IPS-18a (cell line): ENCODE measurements at regions not wholly inside any gene's neighbourhood (a gene's known extent, or its start where the extent isn't known, plus 50 kb on each side); places are given as distances from the start of the nearest gene placed in this dataset.

Experiments used
- H3K27ac ChIP-seq: one replicate; pipeline ENCODE4 v1.5.1; 2013; ENCODE audit warnings: low read length
- H3K27me3 ChIP-seq: one replicate; pipeline ENCODE4 v1.6.1; 2013; ENCODE audit warnings: mild to moderate bottlenecking, low read length; ENCODE audit not compliant: control insufficient read depth, insufficient read depth
- H3K36me3 ChIP-seq: one replicate; pipeline ENCODE4 v1.6.1; 2013; ENCODE audit warnings: low read depth, low read length; ENCODE audit not compliant: control insufficient read depth
- H3K4me1 ChIP-seq: one replicate; pipeline ENCODE4 v1.6.1; 2013; ENCODE audit warnings: low read depth, low read length; ENCODE audit not compliant: control insufficient read depth
- H3K4me3 ChIP-seq: one replicate; pipeline ENCODE4 v1.5.1; 2013; ENCODE audit warnings: low read length
- H3K9ac ChIP-seq: one replicate; pipeline ENCODE4 v1.6.1; 2013; ENCODE audit warnings: mild to moderate bottlenecking, low read length, moderate library complexity
- H3K9me3 ChIP-seq: one replicate; pipeline ENCODE4 v1.6.1; 2013; ENCODE audit warnings: low read depth, low read length; ENCODE audit not compliant: control insufficient read depth

DNA sequence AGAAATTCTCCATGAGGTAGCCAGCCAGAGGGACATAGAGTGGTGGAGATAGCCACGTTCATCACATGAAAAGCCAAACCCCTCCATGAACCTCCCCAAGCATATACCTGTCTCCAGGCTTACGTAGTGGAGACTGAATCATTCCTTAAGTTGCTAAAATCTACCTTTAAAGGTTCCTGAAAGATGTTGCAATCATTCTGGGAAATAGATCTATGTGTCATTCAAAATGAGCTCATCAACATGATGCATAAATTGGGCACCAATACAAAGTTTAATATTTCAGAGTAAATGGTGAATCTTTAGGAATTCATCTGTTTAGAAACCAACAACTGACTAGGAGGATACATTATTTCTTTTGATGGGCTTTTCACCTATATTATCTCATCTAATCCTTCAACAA lies 362.6 kb upstream of the ID2 start:
- Histone ChIP-seq H3K9ac (no peak overlapping the region), H3K4me1 (peaks cover 9% of the 10 kb centered on the region), H3K27me3 (no peaks in the 10 kb centered on the region), H3K9me3 (no peaks in the 10 kb centered on the region), H3K4me3 (no peak overlapping the region), H3K27ac (no peak overlapping the region), H3K36me3 (no peaks in the 10 kb centered on the region)

DNA sequence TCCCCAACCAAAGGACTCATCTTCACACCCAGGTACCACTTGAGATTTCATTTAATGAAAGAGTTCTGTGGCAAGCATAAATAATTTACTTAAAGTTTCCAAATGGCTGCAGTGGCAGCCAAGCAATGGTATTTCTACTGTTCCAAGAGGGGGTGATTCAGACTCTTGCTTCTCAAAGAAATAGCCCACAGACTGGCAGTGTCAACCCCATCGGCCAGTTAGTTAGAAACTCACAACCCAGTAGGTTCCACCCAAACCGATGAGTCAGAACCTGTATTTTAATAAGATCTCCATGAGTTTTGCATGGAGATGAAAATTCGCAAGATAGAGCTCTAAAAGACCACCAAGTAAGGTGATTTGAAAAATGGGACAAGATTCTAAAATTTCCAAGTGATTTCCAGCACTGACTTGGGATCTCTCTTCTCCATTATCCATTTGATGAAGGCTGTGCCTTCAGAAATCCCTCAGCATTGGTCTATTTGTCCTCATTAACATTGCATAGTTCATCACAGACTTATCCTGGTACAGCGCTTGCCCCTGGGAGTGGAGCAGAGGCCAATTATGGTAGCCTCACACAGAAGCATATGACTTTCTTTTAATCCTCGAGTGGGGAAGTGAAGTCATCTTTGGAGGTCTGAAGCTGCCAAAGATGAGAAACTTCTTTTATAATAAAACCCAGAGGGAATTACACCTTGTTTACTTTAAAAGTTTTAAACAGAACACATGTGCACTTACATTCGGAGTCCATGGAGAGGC lies 361.4 kb upstream of the ID2 start:
- no peaks in the 10 kb centered on the region for H3K27me3 ChIP-seq
- H3K4me1 ChIP-seq = peaks cover 10% of the 10 kb centered on the region
- H3K9me3 ChIP-seq = no peaks in the 10 kb centered on the region
- no peak overlapping the region for H3K27ac ChIP-seq
- no peaks in the 10 kb centered on the region for H3K36me3 ChIP-seq
- no peak overlapping the region for H3K9ac ChIP-seq
- H3K4me3 ChIP-seq = no peak overlapping the region

- H3K4me3 ChIP-seq = no peak overlapping the region
- H3K27ac ChIP-seq = no peak overlapping the region
- H3K9ac ChIP-seq = no peak overlapping the region
- H3K9me3 ChIP-seq = no peaks in the 10 kb centered on the region
- H3K4me1 ChIP-seq = peaks cover 10% of the 10 kb centered on the region
- no peaks in the 10 kb centered on the region for H3K36me3 ChIP-seq
- H3K27me3 ChIP-seq = no peaks in the 10 kb centered on the region
Measured at GRCh38 chr2:8322634-8323033, 359.2 kb upstream of the ID2 start.

- Histone ChIP-seq H3K27ac (no peak overlapping the region), H3K36me3 (no peaks in the 10 kb centered on the region), H3K9me3 (no peaks in the 10 kb centered on the region), H3K27me3 (no peaks in the 10 kb centered on the region), H3K4me3 (no peak overlapping the region), H3K4me1 (peaks cover 5% of the 10 kb centered on the region), H3K9ac (no peak overlapping the region)
Measured at GRCh38 chr2:8324164-8324856, 357.5 kb upstream of the ID2 start.

DNA sequence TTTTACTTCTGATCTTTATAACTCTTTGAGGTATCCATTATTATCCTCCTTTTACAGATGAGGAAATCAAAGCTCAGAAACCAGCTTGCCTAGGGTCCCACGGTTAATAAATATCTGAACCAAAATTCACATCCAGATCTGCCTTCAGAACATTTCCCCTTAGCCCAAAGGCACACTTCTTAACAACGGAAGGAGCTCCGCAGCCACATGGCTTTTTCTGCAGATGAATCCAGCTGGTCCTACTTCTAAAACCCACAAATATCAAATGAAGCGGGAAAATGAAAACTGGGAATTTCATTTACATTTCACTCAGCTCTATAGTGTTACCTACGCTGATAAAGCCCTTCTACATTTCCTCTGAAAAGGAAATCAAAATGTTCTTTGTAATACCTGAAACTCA lies 357.0 kb upstream of the ID2 start:
- H3K4me3 ChIP-seq = no peak overlapping the region
- no peak overlapping the region for H3K27ac ChIP-seq
- H3K9ac ChIP-seq = no peak overlapping the region
- no peaks in the 10 kb centered on the region for H3K9me3 ChIP-seq
- no peaks in the 10 kb centered on the region for H3K27me3 ChIP-seq
- peaks cover 5% of the 10 kb centered on the region for H3K4me1 ChIP-seq
- H3K36me3 ChIP-seq = no peaks in the 10 kb centered on the region

DNA sequence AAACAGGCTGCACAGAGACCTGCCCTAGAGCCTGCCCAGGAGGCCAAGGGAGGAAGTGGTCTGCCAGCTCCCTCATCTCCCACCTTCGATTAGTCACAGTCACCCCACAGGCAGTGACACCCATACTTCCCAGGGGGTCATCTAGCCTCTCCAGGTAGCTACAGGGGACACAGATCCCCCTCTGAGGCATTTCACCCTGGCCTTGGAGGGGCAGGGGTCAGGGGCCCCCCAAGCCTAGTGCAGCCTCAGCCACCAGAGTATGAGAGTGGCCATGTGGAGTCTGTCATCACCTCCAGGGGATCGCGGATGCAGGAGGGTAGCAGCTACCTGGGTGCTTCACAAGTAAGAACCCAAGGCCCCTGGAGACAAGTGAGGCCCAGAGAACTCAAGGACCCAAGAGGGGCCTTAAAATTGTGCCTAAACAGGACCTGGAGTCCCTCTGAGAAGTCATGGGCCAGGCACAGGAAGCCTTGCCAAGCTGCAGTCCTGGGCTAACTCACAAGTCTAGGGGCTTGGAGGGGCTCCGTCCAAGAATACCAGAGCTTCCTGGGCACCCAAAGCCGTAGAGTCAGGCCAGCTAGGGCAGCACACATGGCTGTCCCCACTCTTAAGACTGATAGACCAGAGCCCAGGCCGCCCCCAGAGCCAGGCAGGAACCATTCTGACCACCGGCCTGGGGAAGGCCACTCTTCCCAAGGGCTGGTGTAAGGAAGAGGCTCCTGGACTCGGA lies 354.3 kb upstream of the ID2 start:
- Histone ChIP-seq H3K4me1 (peaks cover 5% of the 10 kb centered on the region), H3K9ac (no peak overlapping the region), H3K36me3 (no peaks in the 10 kb centered on the region), H3K4me3 (no peak overlapping the region), H3K27me3 (no peaks in the 10 kb centered on the region), H3K27ac (no peak overlapping the region), H3K9me3 (no peaks in the 10 kb centered on the region)

GRCh38 chr2:8328217-8328616 lies 353.6 kb upstream of the ID2 start:
- no peak overlapping the region for H3K4me3 ChIP-seq
- peaks cover 5% of the 10 kb centered on the region for H3K4me1 ChIP-seq

DNA sequence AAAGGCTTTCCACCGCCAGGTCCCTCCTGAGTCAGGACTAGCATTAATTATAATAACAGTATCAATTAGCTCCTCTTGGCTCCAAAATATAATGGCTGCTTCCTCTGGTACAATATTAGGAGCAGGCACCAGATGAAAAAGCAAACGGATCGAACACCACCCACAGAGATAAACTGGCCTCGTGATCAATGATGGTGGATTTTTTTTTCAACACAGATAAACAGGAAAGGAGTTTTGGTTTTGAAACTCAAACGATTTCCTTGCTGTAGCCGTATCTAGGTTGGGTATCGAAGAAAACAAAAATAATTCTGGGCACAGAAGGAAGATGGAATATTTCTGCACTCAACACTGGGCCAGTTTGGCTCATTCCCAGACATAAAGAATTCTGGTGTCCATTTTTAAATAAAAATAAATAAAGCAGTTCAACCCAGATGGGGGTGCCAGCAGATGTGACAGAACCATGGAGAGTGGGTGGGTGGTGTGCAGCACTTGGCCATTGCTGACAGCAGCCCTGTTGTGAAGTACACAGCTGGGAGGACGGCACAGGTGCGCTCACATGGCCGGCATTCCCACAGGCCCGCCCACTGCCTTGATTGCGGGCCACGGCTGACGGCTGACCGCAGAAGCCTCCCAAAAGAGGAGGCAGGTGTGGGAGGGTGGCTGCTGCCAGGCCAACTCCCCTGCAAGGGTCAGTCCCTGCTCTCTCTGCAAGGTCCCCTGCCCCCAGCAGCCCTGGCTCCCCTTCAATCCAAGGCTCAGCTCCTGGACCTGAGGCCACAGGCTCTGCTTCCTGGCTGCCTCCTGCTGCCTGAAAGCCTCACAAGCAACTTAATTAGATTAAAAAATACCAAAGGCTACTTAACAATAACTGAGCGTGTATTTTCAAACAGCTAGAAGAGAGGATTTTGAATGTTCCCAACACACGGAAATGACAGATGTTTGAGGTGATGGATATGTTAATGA lies 351.9 kb upstream of the ID2 start:
- no peaks in the 10 kb centered on the region for H3K4me1 ChIP-seq
- no peak overlapping the region for H3K4me3 ChIP-seq
- no peaks in the 10 kb centered on the region for H3K27me3 ChIP-seq
- H3K36me3 ChIP-seq = no peaks in the 10 kb centered on the region
- H3K9me3 ChIP-seq = no peaks in the 10 kb centered on the region
- no peak overlapping the region for H3K9ac ChIP-seq
- no peak overlapping the region for H3K27ac ChIP-seq

More at GRCh38 chr2:8328217-8328616, 353.6 kb upstream of the ID2 start:
- Histone ChIP-seq H3K36me3 (no peaks in the 10 kb centered on the region), H3K27ac (no peak overlapping the region), H3K9ac (no peak overlapping the region), H3K9me3 (no peaks in the 10 kb centered on the region), H3K27me3 (no peaks in the 10 kb centered on the region)

DNA sequence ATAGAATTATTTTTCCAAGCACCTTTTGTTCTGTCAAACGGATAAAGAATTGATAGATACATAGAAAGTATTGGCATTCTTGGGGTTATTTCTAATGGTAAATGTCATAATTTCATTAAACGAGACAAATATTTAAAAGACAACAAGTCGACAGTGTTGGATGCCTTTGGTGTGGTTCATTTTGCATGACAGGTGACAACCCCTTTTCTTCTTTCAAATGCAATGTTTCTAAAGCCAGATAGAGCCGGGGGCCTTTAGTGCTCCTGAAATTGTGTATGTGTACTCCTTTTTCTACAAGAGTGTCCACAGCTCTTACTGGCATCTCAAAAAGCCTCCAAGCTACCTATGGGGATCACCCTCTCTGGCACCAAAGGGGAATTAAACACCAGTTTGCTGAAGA lies 350.8 kb upstream of the ID2 start:
- Histone ChIP-seq H3K27ac (no peak overlapping the region), H3K27me3 (no peaks in the 10 kb centered on the region), H3K9ac (no peak overlapping the region), H3K4me3 (no peak overlapping the region), H3K36me3 (no peaks in the 10 kb centered on the region), H3K9me3 (no peaks in the 10 kb centered on the region), H3K4me1 (no peaks in the 10 kb centered on the region)

DNA sequence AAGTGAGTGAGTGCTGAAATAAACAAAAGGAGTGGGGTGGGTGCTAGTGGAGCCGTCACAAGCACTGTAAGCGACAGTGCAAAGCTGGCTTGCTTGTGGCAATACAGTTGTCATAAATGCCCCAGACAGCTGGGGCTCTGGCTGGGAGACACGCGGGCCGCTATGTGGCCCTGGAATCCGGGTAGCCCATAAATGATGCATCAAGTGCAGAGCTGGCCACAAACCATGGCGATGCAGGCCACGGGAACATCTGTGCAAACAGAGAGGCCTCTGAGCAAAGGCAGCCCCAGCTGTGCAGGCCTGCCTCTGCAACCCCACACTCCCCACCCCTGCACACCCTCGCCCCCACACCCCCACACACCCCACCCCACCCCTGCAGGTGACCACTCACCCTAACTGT lies 349.2 kb upstream of the ID2 start:
- H3K9ac ChIP-seq = no peak overlapping the region
- no peaks in the 10 kb centered on the region for H3K4me1 ChIP-seq
- no peak overlapping the region for H3K27ac ChIP-seq
- no peak overlapping the region for H3K4me3 ChIP-seq
- H3K9me3 ChIP-seq = no peaks in the 10 kb centered on the region
- no peaks in the 10 kb centered on the region for H3K27me3 ChIP-seq
- H3K36me3 ChIP-seq = no peaks in the 10 kb centered on the region
